BE2C (cell line): ENCODE measurements at regions not wholly inside any gene's neighbourhood (a gene's known extent, or its start where the extent isn't known, plus 50 kb on each side); places are given as distances from the start of the nearest gene placed in this dataset.

Source experiments
- DNase-seq: peaks from one replicate; pipeline ENCODE4 v3.0.0-alpha.2; 2020
- H3K27me3 ChIP-seq: fragments of 250-450 bp; sonication (Bioruptor Pico); 2 replicates; pipeline ENCODE4 v1.5.1; 2020; ENCODE audit warnings: mild to moderate bottlenecking
- H3K36me3 ChIP-seq: fragments of 250-450 bp; sonication (Bioruptor Pico); 2 replicates; pipeline ENCODE4 v1.5.1; 2020; ENCODE audit warnings: mild to moderate bottlenecking
- H3K4me1 ChIP-seq: fragments of 250-450 bp; sonication (Bioruptor Pico); 2 replicates; pipeline ENCODE4 v1.5.1; 2020
- H3K4me3 ChIP-seq: 2 replicates; pipeline ENCODE4 v1.5.1; 2011; ENCODE audit warnings: low read depth, low read length
- H3K9me3 ChIP-seq: fragments of 250-450 bp; sonication (Bioruptor Pico); 2 replicates; pipeline ENCODE4 v1.5.1; 2020
- CTCF ChIP-seq: IDR thresholded peaks from 2 replicates; pipeline ENCODE4 v1.5.1; 2012; ENCODE audit warnings: mild to moderate bottlenecking, low read depth, low read length

DNA sequence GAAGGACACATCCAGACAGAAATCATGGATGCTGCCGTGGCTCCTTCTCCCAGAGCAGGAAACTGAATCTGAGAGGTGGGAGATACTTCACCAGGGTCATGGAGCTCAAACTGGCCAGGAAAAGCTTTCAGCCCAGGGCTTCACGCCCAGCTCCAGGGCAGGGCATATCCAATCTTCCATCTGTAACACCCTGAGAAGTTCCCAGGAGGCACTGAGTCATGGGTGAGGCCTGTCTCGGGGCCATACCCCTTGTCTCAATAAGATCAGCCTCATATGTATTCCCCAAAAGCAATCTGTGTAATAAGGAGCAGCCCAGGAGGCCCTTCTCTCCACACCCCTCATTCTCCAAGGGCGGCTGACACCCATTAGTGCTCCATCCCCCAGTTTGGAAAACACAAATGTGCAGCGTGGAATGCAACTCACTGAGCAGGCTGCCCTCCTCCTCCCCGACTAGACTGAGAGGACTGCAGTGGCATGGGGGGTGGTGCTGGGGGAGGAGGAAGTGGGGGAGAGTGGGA is 439.3 kb upstream of the SULF2 start:
- H3K4me1 ChIP-seq: no peaks in the 10 kb centered on the region
- TF ChIP-seq CTCF: no peak
- DNase-seq: no peak
- no peaks in the 10 kb centered on the region for H3K27me3 ChIP-seq
- no peaks in the 10 kb centered on the region for H3K36me3 ChIP-seq
- peaks cover under 1% of the 10 kb centered on the region for H3K9me3 ChIP-seq
- H3K4me3 ChIP-seq: no peak overlapping the region

DNA sequence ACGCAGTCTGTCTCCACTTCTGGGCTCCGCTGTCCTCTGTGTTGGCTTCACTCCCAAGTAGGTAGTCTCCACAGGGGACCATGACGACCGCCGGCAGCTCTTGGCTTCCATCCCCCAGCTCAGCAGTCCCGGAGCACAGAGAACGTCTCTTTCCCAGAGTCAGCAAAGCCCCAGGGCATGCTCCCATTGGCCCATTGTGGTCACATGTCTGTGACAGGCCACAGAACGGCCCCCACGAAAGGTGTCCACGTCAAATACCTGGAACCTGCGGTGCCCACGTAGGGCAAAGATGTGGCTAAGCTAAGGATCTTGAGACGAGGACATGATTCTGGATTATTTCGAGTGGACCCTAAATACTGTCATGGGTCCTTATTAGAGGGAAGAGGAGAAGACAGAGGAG is 438.4 kb upstream of the SULF2 start:
- Histone ChIP-seq H3K27me3 (no peaks in the 10 kb centered on the region), H3K4me1 (no peaks in the 10 kb centered on the region), H3K9me3 (no peaks in the 10 kb centered on the region; the same call in 1 of the 2 replicates), H3K36me3 (no peaks in the 10 kb centered on the region), H3K4me3 (no peak overlapping the region)
- DNase-seq: no peak
- no peak for TF ChIP-seq CTCF

DNA sequence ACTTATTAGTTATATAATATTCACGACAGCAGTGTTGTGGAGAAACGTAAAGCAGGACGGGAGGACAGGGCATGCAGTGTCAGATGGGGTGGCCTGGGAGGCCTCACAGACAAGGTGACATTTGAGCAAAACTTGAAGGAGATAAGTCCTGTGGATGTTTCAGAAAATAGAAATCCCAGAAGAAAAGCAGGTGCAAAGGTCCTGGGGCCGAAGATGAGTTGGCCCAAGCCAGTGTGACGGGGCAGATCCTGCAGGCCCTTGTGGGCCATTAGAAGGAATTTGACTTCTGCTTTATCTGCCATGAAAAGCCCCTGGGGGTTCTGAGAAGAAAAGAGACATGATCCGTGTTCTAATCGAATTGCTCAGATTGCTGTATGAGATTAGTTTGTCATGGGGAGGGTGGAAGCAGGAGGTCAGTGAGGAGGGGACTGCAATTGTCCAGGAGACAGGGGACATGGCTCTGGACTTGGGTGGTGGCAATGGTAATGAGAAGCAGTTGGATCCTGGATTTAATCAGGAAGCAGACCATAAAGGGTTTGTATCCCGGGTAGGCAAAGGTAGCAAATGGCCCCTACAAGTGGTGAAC is 437.4 kb upstream of the SULF2 start:
- H3K4me3 ChIP-seq: no peak overlapping the region
- H3K27me3 ChIP-seq: no peaks in the 10 kb centered on the region
- no peaks in the 10 kb centered on the region for H3K36me3 ChIP-seq
- H3K9me3 ChIP-seq: no peaks in the 10 kb centered on the region; the same call in 1 of the 2 replicates
- H3K4me1 ChIP-seq: no peaks in the 10 kb centered on the region
- no peak for TF ChIP-seq CTCF
- no peak for DNase-seq

GRCh38 chr20:48220033-48220633 is 434.9 kb upstream of the SULF2 start:
- Histone ChIP-seq H3K36me3 (no peaks in the 10 kb centered on the region), H3K4me1 (no peaks in the 10 kb centered on the region), H3K27me3 (no peaks in the 10 kb centered on the region), H3K9me3 (no peaks in the 10 kb centered on the region; the same call in 1 of the 2 replicates), H3K4me3 (no peak overlapping the region)
- no peak for DNase-seq
- no peak for TF ChIP-seq CTCF

DNA sequence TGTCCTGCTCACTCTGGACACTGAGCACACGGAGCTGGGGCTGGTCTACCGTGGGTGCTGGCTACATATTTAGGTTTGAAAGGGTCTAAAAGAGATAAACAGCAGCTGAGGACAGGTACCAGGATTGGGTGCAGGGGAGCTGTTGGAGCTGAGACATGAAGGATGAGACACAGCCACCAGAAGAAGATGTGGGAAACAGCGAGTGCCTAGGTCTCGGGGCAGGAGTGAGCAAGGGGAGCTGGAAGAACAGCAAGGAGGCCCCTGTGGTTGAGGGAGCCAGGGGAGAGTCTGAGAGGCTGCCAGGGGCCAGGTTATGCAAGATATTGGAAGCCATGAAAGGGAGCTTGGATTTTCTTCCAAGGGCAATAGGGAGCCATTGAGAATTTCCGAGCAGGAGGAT is 434.0 kb upstream of the SULF2 start:
- Histone ChIP-seq H3K9me3 (no peaks in the 10 kb centered on the region; the same call in 1 of the 2 replicates), H3K36me3 (no peaks in the 10 kb centered on the region), H3K27me3 (no peaks in the 10 kb centered on the region), H3K4me3 (no peak overlapping the region), H3K4me1 (no peaks in the 10 kb centered on the region)
- DNase-seq: no peak
- TF ChIP-seq CTCF: no peak

GRCh38 chr20:48217190-48217589 is 431.9 kb upstream of the SULF2 start:
- Histone ChIP-seq H3K27me3 (no peaks in the 10 kb centered on the region), H3K4me3 (no peak overlapping the region), H3K9me3 (no peaks in the 10 kb centered on the region), H3K4me1 (no peaks in the 10 kb centered on the region), H3K36me3 (no peaks in the 10 kb centered on the region)
- DNase-seq: no peak
- TF ChIP-seq CTCF: no peak
